Kidney epithelial cell (primary cell): ENCODE measurements at regions not wholly inside any gene's neighbourhood (a gene's known extent, or its start where the extent isn't known, plus 50 kb on each side); places are given as distances from the start of the nearest gene placed in this dataset.

Experiments used
- DNase-seq: peaks from one replicate; pipeline ENCODE4 v3.0.0-alpha.2; 2010; ENCODE audit warnings: low read depth
- H3K27me3 ChIP-seq: 2 replicates; pipeline ENCODE4 v1.6.0; 2011; ENCODE audit warnings: low read length; ENCODE audit not compliant: control insufficient read depth, insufficient read depth
- H3K36me3 ChIP-seq: 2 replicates; pipeline ENCODE4 v1.5.1; 2011; ENCODE audit warnings: low read length; ENCODE audit not compliant: control insufficient read depth, insufficient read depth
- H3K4me3 ChIP-seq: 2 replicates; pipeline ENCODE4 v1.5.1; 2011; ENCODE audit warnings: low read depth, mild to moderate bottlenecking, control low read depth, low read length
- TF ChIP-seq, protein P1 (sequence below): IDR thresholded peaks from 2 replicates; pipeline ENCODE4 v1.5.1; 2011; ENCODE audit warnings: mild to moderate bottlenecking, moderate library complexity, low read length, control low read depth, inconsistent platforms; ENCODE audit not compliant: insufficient read depth, poor library complexity, severe bottlenecking

DNA sequence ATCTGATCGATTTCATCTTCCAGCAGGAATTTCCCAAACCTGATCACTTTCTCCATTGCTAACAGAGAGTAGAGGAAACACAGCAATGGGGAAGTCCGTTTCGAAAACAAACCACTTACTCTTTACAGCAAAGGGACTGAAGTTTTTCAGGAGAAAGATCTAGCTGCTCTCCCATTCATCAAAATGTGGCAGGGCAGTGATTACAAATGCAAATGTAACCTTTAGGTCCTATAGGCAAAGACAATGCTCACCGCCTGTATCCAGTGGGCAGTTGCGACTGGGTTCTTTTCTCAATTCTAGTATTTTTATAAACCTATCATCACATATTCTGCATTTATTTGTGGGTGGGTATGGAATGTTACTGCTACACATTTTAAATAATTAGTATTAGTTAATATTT lies 218.0 kb upstream of the ZFHX3 start:
- Histone ChIP-seq H3K36me3 (no peaks in the 10 kb centered on the region), H3K27me3 (no peaks in the 10 kb centered on the region), H3K4me3 (no peak overlapping the region)
- no peak for DNase-seq
- TF ChIP-seq, protein P1, sequence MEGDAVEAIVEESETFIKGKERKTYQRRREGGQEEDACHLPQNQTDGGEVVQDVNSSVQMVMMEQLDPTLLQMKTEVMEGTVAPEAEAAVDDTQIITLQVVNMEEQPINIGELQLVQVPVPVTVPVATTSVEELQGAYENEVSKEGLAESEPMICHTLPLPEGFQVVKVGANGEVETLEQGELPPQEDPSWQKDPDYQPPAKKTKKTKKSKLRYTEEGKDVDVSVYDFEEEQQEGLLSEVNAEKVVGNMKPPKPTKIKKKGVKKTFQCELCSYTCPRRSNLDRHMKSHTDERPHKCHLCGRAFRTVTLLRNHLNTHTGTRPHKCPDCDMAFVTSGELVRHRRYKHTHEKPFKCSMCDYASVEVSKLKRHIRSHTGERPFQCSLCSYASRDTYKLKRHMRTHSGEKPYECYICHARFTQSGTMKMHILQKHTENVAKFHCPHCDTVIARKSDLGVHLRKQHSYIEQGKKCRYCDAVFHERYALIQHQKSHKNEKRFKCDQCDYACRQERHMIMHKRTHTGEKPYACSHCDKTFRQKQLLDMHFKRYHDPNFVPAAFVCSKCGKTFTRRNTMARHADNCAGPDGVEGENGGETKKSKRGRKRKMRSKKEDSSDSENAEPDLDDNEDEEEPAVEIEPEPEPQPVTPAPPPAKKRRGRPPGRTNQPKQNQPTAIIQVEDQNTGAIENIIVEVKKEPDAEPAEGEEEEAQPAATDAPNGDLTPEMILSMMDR, result no peak

DNA sequence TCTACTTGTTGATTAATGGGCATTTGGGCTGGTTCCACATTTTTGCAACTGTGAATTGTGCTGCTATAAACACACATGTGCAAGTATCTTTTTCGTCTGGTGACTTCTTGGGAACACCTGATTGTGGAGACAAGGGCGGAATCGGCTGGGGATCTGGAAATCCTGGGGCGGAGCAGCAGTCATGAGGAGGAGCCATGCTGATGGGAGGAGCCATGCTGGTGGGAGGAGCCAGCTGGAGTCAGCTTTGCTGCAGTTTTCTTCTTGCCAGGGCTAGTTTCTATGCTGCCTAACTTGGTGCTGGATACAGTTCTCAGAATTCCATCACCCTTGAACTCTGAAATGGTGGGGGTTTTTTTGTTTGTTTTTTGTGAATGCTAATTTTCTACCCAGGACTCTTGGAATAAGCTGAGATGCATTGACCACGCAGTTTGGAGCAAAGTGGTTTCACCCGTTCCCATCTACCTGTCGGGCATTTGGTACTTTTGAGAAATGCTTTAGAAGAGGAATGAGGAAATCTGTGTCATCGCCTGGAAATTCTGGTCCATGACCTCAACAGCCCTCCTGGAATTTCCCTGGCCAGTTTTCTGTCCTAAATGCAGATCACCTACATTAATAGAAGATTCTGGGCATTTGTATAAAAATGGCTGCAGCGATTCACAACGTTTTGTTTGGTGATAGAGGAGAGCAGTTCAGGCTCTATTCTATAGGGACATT lies 217.4 kb upstream of the ZFHX3 start:
- DNase-seq, result no peak
- no peaks in the 10 kb centered on the region for H3K27me3 ChIP-seq
- TF ChIP-seq, protein P1, result no peak
- H3K4me3 ChIP-seq, result no peak overlapping the region
- H3K36me3 ChIP-seq, result no peaks in the 10 kb centered on the region

DNA sequence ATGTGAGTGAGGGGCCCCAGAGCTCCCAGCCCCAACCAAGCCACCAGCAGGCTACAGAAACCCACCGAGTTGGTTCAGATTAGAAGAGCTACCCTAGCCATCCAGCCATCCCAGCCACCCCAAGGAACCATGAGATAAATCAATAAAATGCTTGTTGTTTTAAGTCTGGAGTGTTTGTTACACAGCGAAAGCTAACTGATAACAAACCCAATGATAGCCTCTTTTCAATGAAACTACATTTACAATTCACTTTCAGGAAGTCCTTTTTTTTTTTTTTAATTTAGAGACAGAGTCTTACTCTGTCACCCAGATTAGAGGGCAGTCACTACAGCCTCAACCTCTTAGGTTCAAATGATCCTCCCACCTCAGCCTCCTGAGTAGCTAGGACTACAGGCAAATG lies 215.0 kb upstream of the ZFHX3 start:
- TF ChIP-seq, protein P1, result no peak
- Histone ChIP-seq H3K36me3 (no peaks in the 10 kb centered on the region), H3K4me3 (no peak overlapping the region), H3K27me3 (no peaks in the 10 kb centered on the region)
- DNase-seq, result no peak

DNA sequence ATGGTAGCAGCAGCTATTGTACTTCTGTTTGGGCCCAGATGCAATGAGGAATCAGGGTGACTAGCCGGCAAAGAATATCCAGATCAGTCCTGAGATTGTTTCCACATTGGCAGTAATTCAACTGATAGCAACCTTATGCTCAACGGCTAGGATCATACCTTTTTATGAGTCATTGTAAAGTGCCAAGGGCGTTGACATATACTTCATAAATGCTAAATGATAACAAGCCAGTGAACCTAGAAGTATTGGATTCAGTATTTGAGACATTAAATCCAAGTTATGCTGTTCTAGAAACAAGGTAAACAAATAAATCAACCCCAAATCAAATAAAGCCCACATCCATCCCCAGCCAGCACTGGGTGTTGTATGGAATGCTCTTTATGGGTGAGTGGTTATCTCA lies 207.1 kb upstream of the ZFHX3 start:
- no peaks in the 10 kb centered on the region for H3K36me3 ChIP-seq
- no peak overlapping the region for H3K4me3 ChIP-seq
- no peaks in the 10 kb centered on the region for H3K27me3 ChIP-seq
- DNase-seq, result no peak
- TF ChIP-seq, protein P1, result no peak

DNA sequence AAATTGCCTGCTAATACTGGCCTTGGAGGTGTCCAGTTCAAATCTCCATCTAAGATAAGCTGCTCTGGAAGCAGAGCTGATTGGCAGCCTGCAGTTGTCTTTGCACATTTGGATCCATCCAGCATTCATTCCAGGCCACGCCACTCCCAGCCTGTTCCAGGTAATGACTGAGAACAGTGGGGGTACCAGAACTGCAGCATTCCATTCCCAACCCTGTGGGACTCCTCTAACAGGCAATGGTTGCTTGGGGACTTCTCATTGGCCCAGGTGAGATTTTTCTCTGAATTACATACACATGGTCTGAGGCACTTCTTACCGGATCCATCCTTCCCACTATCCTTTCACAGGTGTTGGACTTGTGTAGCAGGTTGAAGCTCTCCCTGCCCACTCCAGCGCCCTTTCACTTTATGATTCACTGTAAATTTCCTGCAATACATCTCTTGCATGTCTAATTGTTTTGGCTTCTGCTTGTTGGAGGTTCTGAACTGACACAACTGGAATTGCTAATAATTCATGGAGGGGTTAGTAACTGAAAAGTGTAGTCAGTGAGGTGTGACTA lies 206.1 kb upstream of the ZFHX3 start:
- no peak for DNase-seq
- TF ChIP-seq, protein P1, result no peak
- Histone ChIP-seq H3K4me3 (no peak overlapping the region), H3K27me3 (no peaks in the 10 kb centered on the region), H3K36me3 (no peaks in the 10 kb centered on the region)

DNA sequence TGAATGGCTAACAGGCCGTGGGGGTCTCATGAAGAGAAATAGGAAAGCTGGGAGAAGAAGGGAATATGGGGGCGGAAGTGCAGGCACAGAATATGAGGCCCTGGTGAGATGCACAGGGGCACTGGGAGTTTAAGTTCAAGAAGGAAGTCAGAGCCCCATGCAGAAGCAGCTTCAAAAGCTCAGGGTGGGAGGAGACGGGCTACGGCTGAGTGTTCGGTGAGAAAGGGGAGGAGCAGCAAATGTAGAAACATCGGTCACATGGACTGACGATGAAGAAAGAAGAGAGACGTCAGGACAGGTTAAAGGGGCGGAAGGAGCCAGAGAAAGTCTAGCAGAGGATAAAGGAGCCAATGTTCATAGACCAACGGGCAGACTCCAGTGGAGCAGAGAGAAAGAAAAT lies 204.5 kb upstream of the ZFHX3 start:
- no peak for DNase-seq
- Histone ChIP-seq H3K27me3 (no peaks in the 10 kb centered on the region), H3K4me3 (no peak overlapping the region), H3K36me3 (no peaks in the 10 kb centered on the region)
- TF ChIP-seq, protein P1, result no peak
